ENCODE measurements at regions not wholly inside any gene's neighbourhood (a gene's known extent, or its start where the extent isn't known, plus 50 kb on each side); places are given as distances from the start of the nearest gene placed in this dataset.
"Not testable (repeated sequence)": the region's sequence is repeated elsewhere in the genome, so short reads cannot be mapped to it uniquely, and the experiment has no call there.

- TF ChIP-seq ZNF816 (CRISPR knock-in tag; IDR thresholded peaks at IDR 0.05; ENCODE audit: borderline replicate concordance) (no peak), ZSCAN20 (CRISPR knock-in tag; IDR thresholded peaks at IDR 0.05; ENCODE audit: borderline replicate concordance) (no peak), YEATS4 (CRISPR knock-in tag; IDR thresholded peaks at IDR 0.05; ENCODE audit: borderline replicate concordance) (no peak), MAX (IDR thresholded peaks at IDR 0.05) (no peak), RFX5 (IDR thresholded peaks at IDR 0.05; ENCODE audit: low read depth, low read length) (no peak), CTCF (CRISPR knock-in tag; IDR thresholded peaks at IDR 0.05) (no peak), ARNT (IDR thresholded peaks at IDR 0.05) (no peak), ZNF33A (CRISPR knock-in tag; IDR thresholded peaks at IDR 0.05; ENCODE audit: borderline replicate concordance) (no peak), HOXD1 (CRISPR knock-in tag; IDR thresholded peaks at IDR 0.05) (no peak), BORCS8-MEF2B (CRISPR knock-in tag; IDR thresholded peaks at IDR 0.05) (no peak), ZNF510 (CRISPR knock-in tag; IDR thresholded peaks at IDR 0.05; ENCODE audit: low read depth) (no peak), ZNF136 (CRISPR knock-in tag; IDR thresholded peaks at IDR 0.05; ENCODE audit: low read depth) (no peak), ZNF30 (CRISPR knock-in tag; IDR thresholded peaks at IDR 0.05) (no peak), ZNF407 (CRISPR knock-in tag; IDR thresholded peaks at IDR 0.05; ENCODE audit: not compliant biosample characterization) (no peak)
These were observed 502.5 kb upstream of the IZUMO3 start (continued) for GRCh38 chr9:25048098-25048724.

GRCh38 chr9:25045469-25045868, 499.8 kb upstream of the IZUMO3 start:
- H3K4me3 ChIP-seq (replicated peaks in 1 of 3; ENCODE audit: insufficient read depth in 1 of 3, low read depth in 2 of 3, low read length in 3 of 3); BruUV-seq (replicated peaks); FAIRE-seq; in situ Hi-C loops (cut with HindIII; ENCODE audit: extremely low pct_ligation_motif_present, low pct_unique_long_range_greater_than_20kb); CTCF ChIA-PET (ENCODE audit: low intra/inter-chr PET ratio, low total read pairs); H4K20me1 ChIP-seq (ENCODE audit: insufficient read depth, low read length); DNase-seq (ENCODE audit: low spot score); H3K4me2 ChIP-seq (ENCODE audit: low read depth, low read length); H3K4me1 ChIP-seq (ENCODE audit: insufficient read depth, low read length); H3K36me3 ChIP-seq (replicated peaks in 1 of 2; ENCODE audit: control insufficient read depth in 1 of 2, insufficient read depth in 2 of 2, low read length in 2 of 2); ATAC-seq; H3K79me2 ChIP-seq (ENCODE audit: insufficient read depth, low read length); intact Hi-C loops (cut with micrococcal nuclease; ENCODE audit: unreplicated experiment); H3K27ac ChIP-seq (ENCODE audit: extremely low read length, insufficient read depth, low read length); POLR2A ChIA-PET; H3K27me3 ChIP-seq (ENCODE audit: control insufficient read depth in 1 of 2, insufficient read depth in 2 of 2, low read length in 2 of 2); H3K9ac ChIP-seq (ENCODE audit: insufficient read depth, low read depth, low read length); H2AFZ ChIP-seq (ENCODE audit: low read length): not testable (repeated sequence)
- 4% methylated on average over 4 of the region's 8 CpGs for WGBS (ENCODE audit: low lambda C conversion rate)
- peaks cover 33% of the 10 kb centered on the region for H3K9me3 ChIP-seq (ENCODE audit: low read length)

Measured in HepG2 (cell line).